GM19372 (cell line): ENCODE measurements at regions not wholly inside any gene's neighbourhood (a gene's known extent, or its start where the extent isn't known, plus 50 kb on each side); places are given as distances from the start of the nearest gene placed in this dataset.

Experiments
- ATAC-seq: cut with Tn5 transposase; IDR thresholded peaks from one replicate; pipeline ENCODE4 v1.9.1; 2021; ENCODE audit warnings: mild to moderate bottlenecking, low read depth, moderate library complexity; ENCODE audit not compliant: unreplicated experiment

GRCh38 chr9:36762958-36763357, 190.3 kb downstream of the MELK start:
- no peak for ATAC-seq

- ATAC-seq, result no peak
These were observed 191.1 kb downstream of the MELK start for GRCh38 chr9:36763778-36764177.

- no peak for ATAC-seq
These were observed 191.8 kb downstream of the MELK start for GRCh38 chr9:36764364-36765076.

GRCh38 chr9:36765077-36765390, 192.3 kb downstream of the MELK start:
- ATAC-seq, result no peak

- ATAC-seq, result peak; percentile 99
These were observed 193.0 kb downstream of the MELK start for GRCh38 chr9:36765468-36766341.

GRCh38 chr9:36768677-36769076, 196.0 kb downstream of the MELK start:
- no peak for ATAC-seq

- no peak for ATAC-seq
These were observed 197.3 kb downstream of the MELK start for GRCh38 chr9:36770025-36770424.

- ATAC-seq, result no peak
These were observed 200.0 kb downstream of the MELK start for GRCh38 chr9:36772449-36773403.

- no peak for ATAC-seq
These were observed 206.0 kb downstream of the MELK start for GRCh38 chr9:36778682-36779081.

GRCh38 chr9:36779582-36779981, 206.9 kb downstream of the MELK start:
- ATAC-seq, result no peak

GRCh38 chr9:36780186-36780585, 207.5 kb downstream of the MELK start:
- ATAC-seq, result no peak

GRCh38 chr9:36781533-36781932, 208.8 kb downstream of the MELK start:
- ATAC-seq, result no peak
